ENCODE measurements at regions not wholly inside any gene's neighbourhood (a gene's known extent, or its start where the extent isn't known, plus 50 kb on each side); places are given as distances from the start of the nearest gene placed in this dataset.

DNA sequence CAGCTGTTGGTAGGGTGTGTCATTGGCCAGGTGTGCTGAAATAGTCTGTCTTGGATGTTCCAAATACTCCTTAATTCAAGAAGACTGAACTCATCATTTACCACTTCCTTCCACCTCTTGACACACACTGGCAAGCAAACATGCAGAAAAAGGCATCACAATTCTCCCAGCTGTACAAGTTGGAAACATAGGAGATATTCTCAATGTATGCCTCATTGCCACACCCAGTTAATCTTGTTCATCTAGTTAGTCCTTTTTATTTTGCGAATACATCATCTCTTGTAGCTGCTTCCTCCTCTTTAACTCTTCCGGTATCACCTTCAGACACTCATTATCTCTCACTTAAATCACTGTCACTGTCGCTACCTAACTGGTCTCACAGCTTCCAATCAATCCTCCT lies 75.1 kb upstream of the GOT2 start:
- H3K27ac ChIP-seq = no peak overlapping the region
- WGBS, 5 donors = 86 to 94% (median 90%) methylated on average over 3 of the region's 3 CpGs
- intact Hi-C loops (cut with DNase I; ENCODE audit: low total_unique reads) = no loop called here
- peaks cover 0 to 2% (median 0%) of the 10 kb centered on the region in 6 donors for H3K4me1 ChIP-seq
- TF ChIP-seq POLR2AphosphoS5 (IDR thresholded peaks at IDR 0.05) (no peak), POLR2A (IDR thresholded peaks at IDR 0.05) (no peak)
- TF ChIP-seq, protein P1, sequence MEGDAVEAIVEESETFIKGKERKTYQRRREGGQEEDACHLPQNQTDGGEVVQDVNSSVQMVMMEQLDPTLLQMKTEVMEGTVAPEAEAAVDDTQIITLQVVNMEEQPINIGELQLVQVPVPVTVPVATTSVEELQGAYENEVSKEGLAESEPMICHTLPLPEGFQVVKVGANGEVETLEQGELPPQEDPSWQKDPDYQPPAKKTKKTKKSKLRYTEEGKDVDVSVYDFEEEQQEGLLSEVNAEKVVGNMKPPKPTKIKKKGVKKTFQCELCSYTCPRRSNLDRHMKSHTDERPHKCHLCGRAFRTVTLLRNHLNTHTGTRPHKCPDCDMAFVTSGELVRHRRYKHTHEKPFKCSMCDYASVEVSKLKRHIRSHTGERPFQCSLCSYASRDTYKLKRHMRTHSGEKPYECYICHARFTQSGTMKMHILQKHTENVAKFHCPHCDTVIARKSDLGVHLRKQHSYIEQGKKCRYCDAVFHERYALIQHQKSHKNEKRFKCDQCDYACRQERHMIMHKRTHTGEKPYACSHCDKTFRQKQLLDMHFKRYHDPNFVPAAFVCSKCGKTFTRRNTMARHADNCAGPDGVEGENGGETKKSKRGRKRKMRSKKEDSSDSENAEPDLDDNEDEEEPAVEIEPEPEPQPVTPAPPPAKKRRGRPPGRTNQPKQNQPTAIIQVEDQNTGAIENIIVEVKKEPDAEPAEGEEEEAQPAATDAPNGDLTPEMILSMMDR (IDR thresholded peaks at IDR 0.05 in 8 of 11, conservative IDR thresholded peaks at IDR 0.05 in 3 of 11) = no peak
- no peaks in the 10 kb centered on the region for H3K36me3 ChIP-seq
- peaks cover 0 to 11% (median 5%) of the 10 kb centered on the region in 8 donors for H3K9me3 ChIP-seq
- peaks cover 0 to 3% (median 0%) of the 10 kb centered on the region in 7 donors for H3K27me3 ChIP-seq (replicated peaks in 1 of 7)
- DNase-seq = no peak
- H3K4me3 ChIP-seq = no peak overlapping the region

DNA sequence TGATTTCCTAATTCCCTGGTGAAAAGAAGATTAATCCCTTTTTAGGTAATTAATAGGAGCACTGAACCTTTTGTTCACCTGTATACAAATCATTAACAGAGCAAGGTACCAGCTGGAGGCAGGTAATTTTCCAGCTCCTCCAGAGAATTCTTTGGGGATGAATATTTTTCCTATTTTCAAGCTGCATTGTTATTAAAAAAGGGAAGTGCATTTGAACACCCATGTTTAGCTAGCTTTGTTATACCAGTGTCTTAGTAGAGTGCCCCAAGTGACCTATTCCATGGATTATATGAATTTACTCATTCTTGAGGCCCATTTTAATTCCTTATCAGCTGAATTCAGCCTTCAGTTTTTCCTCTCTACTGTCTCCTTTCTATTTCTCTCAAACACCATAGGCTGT lies 73.2 kb upstream of the GOT2 start:
- DNase-seq = no peak
- no peaks in the 10 kb centered on the region for H3K36me3 ChIP-seq
- H3K9me3 ChIP-seq = peaks cover under 1 to 22% (median 16%) of the 10 kb centered on the region in 8 donors
- TF ChIP-seq, protein P1 (IDR thresholded peaks at IDR 0.05 in 8 of 11, conservative IDR thresholded peaks at IDR 0.05 in 3 of 11) = no peak
- TF ChIP-seq POLR2AphosphoS5 (IDR thresholded peaks at IDR 0.05) (no peak), POLR2A (IDR thresholded peaks at IDR 0.05) (no peak)
- H3K27me3 ChIP-seq (replicated peaks in 1 of 7) = peaks cover 0 to 3% (median 0%) of the 10 kb centered on the region in 7 donors
- no peak overlapping the region for H3K27ac ChIP-seq
- H3K4me3 ChIP-seq = no peak overlapping the region
- intact Hi-C loops (cut with DNase I; ENCODE audit: low total_unique reads) = no loop called here
- no peaks in the 10 kb centered on the region for H3K4me1 ChIP-seq

DNA sequence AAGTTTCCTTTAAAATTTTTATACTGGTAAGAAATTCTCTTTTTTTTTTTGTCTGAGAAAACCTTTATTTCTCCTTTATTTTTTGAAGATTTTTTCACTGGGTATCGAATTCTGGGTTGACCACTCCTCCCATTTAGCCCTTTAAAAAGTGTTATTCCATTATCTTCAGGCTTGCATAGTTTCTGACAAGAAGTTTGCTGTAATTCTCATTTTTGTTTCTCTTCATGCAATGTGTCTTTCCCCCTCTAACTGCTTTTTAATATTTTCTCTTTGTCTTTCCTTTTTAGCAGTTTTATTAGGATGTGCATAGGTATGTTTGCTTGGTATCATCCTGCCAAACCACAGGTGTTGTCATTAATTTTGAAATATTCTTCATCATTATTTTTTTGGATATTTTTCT lies 67.7 kb upstream of the GOT2 start:
- H3K36me3 ChIP-seq = no peaks in the 10 kb centered on the region
- DNase-seq = no peak
- WGBS, 5 donors = 52 to 68% (median 63%) methylated on average over 1 of the region's 1 CpG
- intact Hi-C loops (cut with DNase I; ENCODE audit: low total_unique reads) = no loop called here
- H3K9me3 ChIP-seq = peaks cover 6 to 46% (median 29%) of the 10 kb centered on the region in 8 donors
- H3K27ac ChIP-seq = no peak overlapping the region
- TF ChIP-seq, protein P1 (IDR thresholded peaks at IDR 0.05 in 8 of 11, conservative IDR thresholded peaks at IDR 0.05 in 3 of 11) = no peak
- TF ChIP-seq POLR2AphosphoS5 (IDR thresholded peaks at IDR 0.05) (no peak), POLR2A (IDR thresholded peaks at IDR 0.05) (no peak)
- H3K4me3 ChIP-seq = no peak overlapping the region
- H3K27me3 ChIP-seq (replicated peaks in 1 of 7) = peaks cover 0 to 3% (median 0%) of the 10 kb centered on the region in 7 donors
- H3K4me1 ChIP-seq = no peaks in the 10 kb centered on the region

DNA sequence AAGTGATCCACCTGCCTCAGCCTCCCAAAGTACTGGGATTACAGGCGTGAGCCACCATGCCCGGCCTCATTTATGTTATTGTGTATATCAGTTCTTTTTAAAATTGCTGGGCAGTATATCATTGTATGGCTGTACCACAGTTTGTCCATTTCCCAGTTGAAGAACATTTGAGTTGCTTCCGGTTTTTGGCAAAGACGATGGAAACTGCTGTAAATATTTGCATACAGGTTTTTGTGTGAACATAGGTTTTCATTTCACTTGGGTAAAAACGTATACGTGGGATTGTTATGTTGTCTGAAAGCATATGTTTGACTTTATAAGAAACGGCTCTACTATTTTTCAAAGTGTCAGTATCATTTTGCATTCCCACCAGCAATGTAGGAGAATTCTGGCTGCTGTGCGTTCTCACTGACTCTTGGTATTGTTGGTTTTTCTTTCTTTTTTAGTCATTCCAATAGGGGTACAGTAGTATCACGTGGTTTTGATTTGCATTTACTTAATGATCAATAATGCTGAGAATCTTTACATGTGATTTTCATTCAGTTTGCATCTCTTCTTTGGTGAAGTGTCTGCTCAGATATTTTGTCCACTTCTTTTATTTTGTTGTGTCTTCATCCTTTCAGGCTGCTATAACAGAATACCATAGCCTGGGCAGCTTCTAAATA lies 63.2 kb upstream of the GOT2 start:
- no peak for DNase-seq
- Histone ChIP-seq H3K9me3 (peaks cover 6 to 24% (median 16%) of the 10 kb centered on the region in 8 donors), H3K4me3 (no peak overlapping the region), H3K27me3 (replicated peaks in 1 of 7) (peaks cover 0 to 6% (median 0%) of the 10 kb centered on the region in 7 donors), H3K27ac (no peak overlapping the region), H3K36me3 (no peaks in the 10 kb centered on the region), H3K4me1 (no peaks in the 10 kb centered on the region)
- intact Hi-C loops (cut with DNase I; ENCODE audit: low total_unique reads) = no loop called here
- WGBS, 5 donors = 78 to 89% (median 81%) methylated on average over 9 of the region's 9 CpGs
- TF ChIP-seq POLR2A (IDR thresholded peaks at IDR 0.05) = no peak
- TF ChIP-seq, protein P1 (IDR thresholded peaks at IDR 0.05 in 8 of 11, conservative IDR thresholded peaks at IDR 0.05 in 3 of 11) = no peak
- TF ChIP-seq POLR2AphosphoS5 (IDR thresholded peaks at IDR 0.05) = no peak
